T-helper 1 cell (primary cell): ENCODE measurements at regions not wholly inside any gene's neighbourhood (a gene's known extent, or its start where the extent isn't known, plus 50 kb on each side); places are given as distances from the start of the nearest gene placed in this dataset.
"Not testable (repeated sequence)": the region's sequence is repeated elsewhere in the genome, so short reads cannot be mapped to it uniquely, and the experiment has no call there.

ENCODE experiments used
- DNase-seq, 5 donors: peaks; one replicate each; pipeline ENCODE4 v3.0.0-alpha.2; 2012 to 2020

DNA sequence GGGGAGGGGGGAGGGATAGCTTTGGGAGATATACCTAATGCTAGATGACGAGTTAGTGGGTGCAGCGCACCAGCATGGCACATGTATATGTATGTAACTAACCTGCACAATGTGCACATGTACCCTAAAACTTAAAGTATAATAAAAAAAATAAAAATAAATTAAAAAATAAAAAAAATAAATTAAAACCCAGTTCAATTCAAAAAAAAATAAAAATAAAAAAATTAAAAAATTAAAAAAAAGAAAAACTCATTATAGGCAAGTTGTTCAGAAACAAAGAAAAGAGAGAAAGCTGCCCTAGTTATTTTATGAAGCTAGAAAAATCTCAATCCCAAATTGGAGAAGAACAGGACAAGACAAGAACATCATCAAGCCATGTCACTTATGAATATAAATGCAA lies 147.5 kb upstream of the PRR20G start:
- not testable (repeated sequence) for DNase-seq

DNA sequence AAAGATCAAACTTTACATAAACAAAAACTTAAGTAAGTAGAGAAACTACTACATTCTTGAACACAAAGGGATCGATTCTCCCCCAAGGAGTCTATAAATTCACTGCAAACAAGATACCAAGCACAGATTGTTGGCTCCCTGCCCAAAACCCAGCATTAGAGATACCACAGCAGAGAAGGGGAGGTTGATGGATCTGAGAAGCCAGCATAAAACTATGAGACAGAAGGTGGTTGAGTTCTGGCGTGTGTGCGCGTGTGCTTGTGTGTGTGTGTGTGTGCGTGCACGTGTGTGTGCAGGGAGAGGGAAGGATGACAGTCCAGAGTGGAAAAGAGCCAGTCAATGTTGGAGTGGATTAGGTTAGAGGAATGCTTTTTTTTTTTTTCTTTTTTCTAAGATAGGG lies 143.2 kb upstream of the PRR20G start:
- no peak for DNase-seq

DNA sequence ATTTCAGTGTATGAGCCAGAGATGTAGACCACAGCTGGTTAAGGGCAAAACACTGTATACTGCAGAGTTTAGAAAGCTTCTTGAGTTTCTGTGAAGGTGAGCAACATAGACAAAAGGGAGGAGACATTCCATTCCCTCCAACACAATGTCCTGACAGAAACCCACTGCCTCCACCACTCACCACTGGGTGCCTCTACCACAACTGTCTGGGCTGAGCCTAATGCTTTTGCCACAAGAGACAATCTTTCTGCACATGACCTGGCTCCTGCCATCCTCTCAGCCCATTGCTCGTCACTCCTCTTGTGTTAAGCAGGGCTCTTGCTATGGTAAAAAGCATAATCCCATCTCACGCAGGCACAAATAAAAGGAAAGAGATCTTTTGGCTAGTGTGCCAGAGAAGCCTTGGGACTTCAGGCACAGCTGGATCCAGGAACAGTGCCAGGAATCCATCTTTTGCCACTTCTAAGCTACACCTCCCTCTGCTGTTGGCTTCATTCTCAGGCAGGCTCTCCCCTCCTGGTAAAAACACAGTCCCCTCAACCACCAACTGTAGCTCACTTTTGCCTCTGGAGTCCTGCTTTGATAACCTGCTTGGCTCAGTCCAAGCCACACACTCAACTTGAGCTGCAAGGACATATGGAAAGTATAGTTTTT lies 140.6 kb upstream of the PRR20G start:
- DNase-seq: no peak

DNA sequence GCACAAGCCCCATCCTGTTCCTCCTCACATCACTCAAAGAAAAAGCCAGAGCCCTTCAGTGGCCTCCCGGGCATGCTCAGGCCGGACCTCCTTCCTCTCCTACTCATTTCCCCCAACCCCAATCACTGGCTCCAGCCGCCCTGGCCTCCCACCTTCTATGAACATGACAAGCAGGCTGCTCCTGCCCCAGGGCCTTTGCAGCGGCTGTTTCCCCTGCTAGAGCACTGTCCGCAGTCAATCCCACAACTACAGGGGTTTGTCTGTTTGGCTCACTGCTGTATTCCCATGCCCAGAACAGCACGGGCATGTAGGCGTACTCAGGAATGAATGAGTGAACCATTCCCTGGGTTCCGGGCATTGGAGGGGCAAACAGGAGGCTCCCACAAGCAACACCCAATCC lies 139.8 kb upstream of the PRR20G start:
- no peak for DNase-seq

DNA sequence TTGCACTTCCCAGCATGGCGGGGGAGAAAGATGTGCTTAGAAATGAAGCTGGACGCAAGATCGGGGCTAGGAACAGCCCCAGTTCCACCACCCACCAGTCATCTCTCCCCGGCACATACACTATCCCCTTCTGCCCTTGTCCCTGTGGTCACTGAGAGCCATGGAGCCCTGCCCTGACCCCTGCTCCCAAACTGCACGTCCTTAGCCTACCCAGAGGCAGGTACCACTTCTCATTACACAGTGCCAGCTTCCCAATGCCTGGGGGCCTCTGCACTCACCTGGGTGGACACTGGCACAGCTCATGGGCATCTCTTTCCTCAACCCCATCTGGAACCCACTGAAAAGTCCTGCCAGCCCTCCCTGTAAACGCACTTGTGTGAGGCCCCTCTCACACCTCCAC lies 139.3 kb upstream of the PRR20G start:
- DNase-seq: no peak

DNA sequence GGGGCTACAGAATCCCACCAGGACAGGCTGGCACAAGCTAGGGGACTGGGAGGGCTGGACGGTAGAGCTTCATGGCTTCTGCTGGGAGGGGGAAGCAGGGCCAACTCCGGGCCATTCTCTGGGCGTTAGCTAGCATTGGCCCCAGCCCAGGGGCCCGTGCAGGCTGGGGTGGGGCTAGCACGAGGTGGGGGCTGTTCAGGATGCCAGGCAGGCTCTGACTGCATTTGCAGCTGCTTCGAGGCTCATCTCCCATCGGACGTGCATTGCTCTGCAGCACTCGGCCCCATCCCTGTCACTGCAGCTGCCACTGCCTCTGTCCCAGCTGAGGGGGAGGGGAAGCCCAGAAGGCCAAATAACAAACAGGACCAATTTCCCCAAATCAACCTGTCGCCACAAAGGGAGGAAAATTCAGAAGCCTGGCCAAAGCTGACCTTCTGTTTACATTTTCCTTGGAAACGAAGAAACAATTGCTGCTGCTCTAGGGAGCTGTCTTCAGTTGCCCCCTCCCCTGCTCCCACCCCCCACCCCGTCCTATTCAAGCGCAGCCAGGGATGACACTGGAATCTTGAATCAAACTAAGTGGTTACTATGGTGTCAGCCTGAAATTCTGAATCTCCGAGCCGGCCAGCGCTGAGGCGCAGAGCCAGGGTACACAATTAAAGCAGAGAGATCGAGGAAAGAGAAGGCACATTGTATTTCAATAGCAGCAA lies 138.8 kb upstream of the PRR20G start:
- no peak for DNase-seq

DNA sequence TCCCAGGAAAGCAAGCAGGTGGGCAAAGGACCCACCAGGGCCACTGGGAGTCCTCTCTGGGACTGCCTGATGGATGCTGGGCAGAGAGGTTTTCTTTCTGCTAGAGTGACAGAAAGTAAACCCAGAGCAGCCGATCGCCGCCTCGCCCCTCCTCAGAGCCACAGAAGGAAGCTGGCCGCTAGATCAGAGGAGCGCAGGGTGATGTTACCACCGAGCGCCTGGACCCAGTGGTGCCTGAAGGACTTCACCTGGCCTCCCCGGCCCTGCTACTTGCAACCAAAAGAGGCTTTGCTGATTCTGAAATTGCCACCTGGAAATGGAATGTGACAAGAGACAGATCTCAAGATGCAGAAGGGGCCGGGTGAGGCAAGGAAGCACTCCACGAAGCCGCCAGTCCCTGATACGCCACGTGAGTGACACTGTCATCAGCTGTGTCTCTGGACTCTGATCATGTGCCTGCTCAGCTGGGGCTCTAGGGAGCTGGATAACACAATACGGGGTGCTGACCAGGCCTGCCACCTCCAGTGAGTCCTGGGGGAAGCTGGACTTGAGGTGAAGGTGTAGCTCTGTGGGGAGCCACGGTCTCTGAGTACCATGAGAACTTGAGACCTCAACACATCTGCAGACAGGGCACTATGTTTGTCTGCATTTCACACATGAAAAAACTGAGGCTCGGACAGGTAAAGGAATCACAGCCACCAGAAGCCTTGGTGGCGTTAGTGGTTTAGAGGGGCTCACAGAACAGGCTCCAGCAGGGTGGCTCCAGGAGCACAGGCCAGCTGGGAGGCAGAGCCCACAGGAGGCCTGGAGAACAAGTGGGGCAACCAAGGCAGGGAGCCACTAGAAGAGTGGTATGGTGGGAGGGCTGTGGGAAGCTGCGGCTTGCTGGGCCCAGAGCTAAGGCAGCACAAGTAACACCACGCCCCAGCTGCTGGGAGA lies 137.9 kb upstream of the PRR20G start:
- DNase-seq: no peak

DNA sequence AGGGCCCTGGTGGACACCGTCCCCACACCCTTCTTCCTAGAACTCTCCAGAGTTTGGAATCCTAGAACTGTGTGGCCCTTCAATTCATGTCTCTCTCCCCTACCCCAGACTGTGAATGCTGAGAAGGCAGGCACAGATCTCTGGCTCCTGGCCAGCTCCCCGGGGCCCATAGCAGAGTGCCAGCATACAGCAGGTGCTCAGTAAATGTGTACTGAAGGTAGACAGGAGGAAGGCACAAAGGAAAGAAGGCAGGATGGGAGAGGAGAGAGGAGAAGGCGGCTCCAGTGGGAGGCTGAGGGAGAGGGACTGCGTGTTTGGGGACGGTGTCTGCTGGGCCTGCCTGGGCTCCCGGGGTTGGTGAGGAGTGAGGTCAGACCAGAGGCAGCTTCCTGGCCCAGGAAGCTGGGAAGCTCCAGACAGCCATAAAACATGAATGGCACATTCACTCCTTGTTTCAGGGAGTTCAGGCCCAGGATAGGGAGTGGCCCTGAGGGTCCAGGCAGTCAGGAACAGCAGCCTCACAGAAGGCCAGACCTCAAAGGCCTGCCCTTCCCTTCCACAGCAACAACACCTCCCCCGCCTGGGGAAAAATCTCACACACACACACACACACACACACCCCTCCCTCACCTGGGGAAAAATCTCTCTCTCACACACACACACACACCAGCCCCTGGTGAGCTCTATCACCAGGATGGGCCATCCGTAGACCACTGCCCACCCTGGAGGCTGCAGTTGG lies 137.1 kb upstream of the PRR20G start:
- DNase-seq: no peak

DNA sequence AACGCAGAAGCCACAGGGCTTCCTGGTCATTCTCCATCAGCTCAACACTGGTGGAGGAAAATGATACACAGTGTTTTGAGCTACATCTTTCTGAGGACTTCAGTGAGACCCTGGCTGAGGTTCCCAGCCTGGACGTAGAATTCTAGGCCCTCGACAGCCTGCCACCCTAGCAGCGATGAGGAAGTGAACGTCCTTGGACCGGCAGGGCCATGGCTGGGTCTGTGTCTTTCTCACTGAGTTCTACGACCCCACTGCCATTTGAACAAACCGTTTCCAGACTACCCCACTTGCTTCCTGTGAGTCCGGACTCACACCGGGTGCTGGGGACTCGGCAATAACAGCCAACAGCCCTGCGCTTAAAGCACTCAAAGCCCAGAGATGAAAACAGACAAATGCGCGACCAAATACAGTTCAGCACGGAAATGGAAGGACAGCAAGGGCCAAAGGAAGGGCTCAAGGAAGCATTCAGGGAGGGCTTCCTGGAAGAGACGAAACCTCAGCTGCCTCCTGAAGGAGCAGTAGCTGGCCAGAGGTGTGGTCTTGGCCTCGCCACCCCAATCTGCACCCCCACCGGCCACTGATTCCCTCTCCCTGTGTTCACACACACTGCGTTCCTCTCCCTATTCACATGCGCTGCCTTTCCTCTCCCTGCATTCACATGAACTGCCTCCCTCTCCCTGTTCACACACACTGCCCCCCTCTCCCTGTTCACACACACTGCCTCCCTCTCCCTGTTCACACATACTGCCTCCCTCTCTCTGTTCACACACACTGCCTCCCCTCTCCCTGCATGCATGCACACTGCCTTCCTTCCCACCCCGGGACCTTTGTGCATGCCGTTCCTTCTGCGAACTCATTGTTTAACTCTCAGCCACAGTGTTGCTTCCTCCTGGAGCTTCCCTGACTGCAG lies 136.3 kb upstream of the PRR20G start:
- no peak for DNase-seq

DNA sequence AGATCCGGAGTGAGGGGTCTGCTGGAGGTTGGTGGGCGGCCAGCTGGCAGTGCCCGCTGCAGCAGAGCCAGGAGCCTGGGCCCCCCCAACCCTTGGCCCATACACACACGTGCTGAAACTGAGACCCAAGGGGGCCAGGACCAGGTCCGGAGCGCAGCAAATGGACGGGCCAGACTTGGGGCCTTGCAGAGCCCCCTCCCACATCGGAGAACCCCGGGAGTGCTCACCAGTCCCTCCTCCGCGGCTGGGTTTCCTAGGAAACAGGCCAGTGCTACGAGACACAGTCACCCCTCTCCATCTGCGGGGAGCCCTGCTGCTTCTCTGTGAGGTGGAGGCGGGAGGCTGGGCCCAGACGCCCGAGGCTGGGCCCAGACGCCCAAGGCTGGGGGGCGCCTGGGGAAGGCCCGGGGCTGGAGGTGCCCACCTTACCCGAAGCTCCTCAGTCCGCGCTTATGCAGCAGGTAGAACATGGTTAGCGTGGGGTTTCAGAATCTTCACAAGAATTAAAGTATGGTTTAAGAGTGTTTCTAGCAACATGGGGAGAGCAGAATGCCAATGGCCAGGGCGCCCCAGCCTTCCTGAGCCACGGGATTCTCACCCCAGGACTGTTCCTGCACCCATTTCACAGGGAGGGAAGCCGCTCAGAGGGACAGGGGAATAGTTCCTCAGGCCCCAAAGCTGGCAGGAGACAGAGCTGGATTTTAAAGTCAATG lies 135.0 kb upstream of the PRR20G start:
- DNase-seq: no peak

DNA sequence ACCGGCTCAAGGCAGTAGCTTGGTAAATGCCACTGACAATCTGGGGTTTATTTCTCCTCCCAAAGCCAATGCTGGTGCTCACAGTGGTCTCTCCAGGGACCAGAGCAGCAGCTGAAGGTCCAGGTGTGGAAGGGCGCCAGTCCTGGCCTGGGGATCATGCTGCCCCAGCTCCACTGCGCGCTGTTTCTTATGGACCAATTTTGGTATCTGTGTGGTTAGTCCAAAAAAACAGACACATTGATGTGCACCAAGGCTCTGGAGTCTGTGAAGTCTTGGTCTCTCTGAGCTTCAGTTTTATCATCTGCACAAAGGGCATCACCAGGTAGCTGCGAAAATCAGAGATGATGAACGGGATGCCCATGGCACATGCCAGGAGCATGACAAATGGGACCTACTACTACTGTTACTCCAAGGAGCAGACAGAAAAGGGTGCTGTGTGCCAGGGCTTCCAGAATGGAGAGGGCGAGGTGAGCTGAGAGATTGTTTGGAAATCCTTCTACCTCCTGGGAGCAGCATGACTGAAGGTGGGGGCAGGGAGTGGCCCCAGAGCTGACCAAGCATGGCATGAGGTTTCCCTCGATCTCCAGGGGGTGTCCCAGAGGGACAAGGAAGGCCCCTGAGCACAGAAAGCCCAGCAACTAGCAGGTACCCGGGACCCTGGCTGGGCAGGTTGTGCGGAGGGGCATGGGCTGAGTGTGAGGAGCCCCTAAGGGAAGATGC lies 134.3 kb upstream of the PRR20G start:
- DNase-seq: no peak

DNA sequence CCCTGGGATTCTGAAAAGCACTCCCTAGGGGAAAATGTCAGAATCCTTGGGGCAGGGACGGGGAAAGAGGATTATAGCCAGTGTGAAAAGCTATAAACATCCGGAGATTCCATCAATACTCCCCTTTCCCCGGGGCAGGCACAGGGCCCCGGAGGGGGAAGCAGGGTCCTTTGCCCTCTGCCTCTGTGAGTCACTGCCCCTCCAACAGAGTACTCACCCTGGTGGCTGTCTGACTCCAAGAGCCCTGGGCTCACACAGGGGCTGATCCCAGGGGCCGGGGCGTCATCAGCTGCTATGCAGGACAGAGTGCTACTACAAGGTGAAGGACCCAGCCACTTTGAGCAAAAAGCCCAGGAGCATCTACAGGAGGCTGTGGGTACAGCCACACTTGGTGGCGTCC lies 133.0 kb upstream of the PRR20G start:
- DNase-seq: no peak

DNA sequence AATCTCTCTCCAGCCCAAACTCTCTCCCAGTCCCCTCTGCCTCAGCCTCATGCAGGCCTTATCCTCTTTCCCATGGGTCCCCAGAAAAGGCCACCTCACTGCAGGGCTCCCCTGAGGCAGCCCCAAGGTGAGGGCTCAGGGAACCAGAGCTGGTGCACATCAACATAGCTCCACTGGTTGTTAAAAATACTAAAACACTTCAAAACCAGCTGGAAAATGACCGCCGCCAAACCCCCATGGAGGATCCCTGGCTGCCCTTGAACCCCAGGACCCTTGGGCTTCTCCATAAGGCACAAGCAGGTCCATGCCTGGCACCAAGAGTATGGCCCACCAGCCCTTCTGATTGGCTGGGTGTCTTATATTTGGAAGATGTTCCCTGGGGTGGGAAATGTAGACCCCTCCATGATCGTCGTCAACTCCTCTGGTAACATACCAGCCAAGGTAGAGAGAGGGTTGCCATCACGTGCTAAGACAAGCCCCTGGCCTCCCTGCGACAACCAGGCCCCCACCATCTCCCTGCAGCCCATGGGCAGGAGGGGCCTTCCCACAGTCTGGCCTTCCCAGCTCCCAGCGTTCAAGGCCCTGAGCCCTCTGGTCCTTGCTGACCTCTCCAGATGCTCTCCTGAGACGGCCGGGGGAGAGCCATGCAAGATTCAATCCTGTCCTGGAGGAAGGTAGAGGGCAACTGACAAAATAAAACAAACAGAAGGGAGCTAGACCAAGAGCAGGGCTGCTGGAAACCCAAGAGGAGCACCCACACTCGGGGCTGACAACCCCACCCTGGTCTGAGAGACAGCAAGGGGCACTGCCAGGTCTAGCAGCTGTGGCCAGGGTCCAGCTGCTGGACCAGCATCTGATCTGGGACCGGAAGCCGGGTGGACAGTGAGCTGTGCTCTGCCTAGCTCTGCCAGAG lies 132.1 kb upstream of the PRR20G start:
- no peak for DNase-seq

DNA sequence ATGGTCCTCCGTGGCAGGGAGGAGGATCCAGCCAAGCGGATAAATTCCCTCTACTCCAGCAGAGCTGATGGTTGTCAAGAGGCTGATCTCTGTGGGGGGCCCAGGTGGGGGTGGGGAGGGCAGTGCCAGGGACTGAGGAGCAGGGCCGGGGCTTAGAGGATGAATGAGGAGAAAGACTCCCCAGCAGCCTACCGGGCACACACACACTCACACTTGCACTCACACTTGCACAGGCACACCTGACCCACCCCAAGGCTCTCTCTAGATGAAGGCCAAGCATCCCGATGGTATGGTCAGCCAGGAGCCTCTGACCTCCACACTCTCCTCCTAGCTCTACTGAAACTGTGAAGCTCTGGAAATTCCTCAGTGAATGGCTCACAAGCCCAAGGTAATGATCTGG lies 131.3 kb upstream of the PRR20G start:
- DNase-seq: no peak

DNA sequence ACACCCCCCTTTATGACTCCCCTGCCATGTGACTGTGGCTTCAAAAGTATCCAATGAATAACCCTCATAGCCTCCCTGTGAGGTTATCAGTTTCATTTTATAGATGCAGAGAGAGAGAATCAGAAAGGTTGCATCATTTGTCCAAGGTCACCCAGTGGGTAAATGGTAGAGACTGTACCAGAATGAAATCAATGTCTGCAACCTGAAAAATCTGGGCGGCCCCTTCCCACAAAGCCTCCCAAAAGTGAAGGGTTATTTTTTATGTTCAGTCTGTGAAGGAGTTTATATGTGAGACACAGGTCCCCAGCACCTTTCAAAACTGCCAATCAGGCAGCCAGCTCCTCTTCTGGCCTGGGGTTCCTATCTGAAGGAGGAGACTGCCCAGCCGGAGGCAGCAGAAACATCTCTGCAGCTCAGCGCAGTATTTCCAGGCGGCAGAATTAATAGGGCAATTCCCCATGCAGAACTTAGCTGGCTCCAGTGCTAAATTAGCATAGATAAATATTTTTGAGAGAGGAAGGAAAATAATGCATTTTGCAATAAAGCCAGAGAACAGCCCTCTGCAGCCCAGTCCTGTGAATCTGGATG lies 130.8 kb upstream of the PRR20G start:
- no peak for DNase-seq

DNA sequence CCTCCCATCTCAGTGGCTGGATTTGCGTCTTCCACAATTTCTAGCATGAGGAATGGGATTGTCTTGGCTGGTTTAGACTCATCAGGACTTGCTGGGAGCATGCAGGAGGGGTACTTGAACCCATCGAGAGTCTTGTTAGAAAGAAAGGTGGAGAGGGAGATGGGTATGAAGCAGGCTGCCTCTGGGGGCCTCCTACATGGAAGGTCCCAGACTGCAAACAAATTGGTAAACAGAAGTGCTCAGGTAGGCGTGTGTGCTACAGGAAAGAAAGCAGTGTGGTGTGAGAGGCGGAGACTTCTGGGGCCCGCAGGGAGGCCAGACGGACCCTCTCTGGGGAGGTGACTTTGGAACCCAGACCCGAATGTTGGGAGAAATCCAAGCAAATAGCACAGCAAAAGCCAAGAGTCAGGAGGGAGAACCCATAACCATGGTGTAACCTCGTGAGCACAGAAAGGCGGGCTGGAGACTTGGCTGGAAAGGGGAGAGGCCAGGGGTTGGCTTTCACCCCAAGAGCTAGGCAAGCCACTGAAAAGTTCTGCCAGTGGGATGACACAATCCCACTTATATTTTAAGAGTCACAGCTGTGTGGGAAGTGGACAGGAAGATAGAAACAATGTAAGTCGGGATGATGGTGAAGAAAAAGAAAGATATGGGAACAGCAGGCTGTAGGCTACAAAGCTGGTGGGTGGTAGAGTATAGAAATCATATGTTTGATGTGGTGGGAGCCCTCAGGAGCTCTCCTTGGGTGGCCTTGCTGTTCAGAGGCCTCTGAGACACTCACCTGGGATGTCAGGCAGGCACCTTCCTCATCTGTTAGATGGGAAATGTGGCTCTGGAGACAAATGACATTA lies 130.1 kb upstream of the PRR20G start:
- DNase-seq: no peak

DNA sequence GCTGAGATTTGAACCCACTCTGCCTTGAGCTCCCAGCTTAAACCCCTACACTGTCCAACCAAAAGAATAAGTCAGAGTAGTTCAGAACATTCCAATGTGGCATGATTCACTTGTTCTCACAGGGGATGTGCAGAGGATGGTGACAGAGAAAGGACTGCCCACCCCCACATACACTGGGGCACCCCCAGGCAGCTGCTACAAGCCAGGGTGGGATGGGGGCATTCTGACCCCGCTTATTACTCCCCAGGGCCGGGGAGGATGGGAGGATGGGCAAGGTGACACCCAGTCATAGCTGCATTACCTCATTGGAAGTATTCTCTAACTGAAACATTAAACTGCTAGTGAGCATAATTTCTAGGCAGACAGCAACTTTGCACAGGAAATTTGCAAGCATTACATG lies 126.0 kb upstream of the PRR20G start:
- DNase-seq: no peak

DNA sequence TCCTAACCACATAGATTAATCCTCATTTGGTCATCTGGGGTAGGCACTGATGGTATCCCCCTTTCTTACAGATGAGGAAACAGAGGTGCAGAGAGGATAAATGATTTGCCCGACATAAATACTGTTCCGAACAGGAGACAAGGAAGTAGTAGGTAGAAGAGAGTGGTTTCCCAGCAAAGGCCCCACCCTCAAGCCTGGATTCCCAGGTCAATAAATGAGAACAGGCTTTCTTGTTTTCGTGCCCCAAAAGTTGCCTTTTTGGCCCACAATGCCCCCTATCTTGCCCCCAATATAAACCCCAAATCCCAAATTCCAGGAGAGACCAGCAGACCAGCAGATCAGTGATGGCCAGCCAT lies 125.5 kb upstream of the PRR20G start:
- no peak for DNase-seq
